PFSK-1 (cell line): ENCODE measurements at regions not wholly inside any gene's neighbourhood (a gene's known extent, or its start where the extent isn't known, plus 50 kb on each side); places are given as distances from the start of the nearest gene placed in this dataset.

Experiments
- SIN3A ChIP-seq: IDR thresholded peaks from 2 replicates; pipeline ENCODE4 v1.6.1; 2012; ENCODE audit warnings: mild to moderate bottlenecking, low read length, moderate library complexity, borderline replicate concordance; ENCODE audit not compliant: insufficient read depth
- TAF1 ChIP-seq: IDR thresholded peaks from 2 replicates; pipeline ENCODE4 v1.6.1; 2012; ENCODE audit warnings: low read length, control low read depth, borderline replicate concordance; ENCODE audit not compliant: insufficient read depth
- TF ChIP-seq, protein P1 (sequence below), 2 experiments: IDR thresholded peaks; 2 replicates each; pipeline versions ENCODE4 v1.6.1 to v1.8.0; 2011 to 2012; ENCODE audit warnings: low read depth in 2 of 2, low read length in 2 of 2, control low read depth in 1 of 2, inconsistent platforms in 1 of 2, mild to moderate bottlenecking in 1 of 2, moderate library complexity in 1 of 2; ENCODE audit not compliant: insufficient read depth in 1 of 2

- TF ChIP-seq, protein P1, sequence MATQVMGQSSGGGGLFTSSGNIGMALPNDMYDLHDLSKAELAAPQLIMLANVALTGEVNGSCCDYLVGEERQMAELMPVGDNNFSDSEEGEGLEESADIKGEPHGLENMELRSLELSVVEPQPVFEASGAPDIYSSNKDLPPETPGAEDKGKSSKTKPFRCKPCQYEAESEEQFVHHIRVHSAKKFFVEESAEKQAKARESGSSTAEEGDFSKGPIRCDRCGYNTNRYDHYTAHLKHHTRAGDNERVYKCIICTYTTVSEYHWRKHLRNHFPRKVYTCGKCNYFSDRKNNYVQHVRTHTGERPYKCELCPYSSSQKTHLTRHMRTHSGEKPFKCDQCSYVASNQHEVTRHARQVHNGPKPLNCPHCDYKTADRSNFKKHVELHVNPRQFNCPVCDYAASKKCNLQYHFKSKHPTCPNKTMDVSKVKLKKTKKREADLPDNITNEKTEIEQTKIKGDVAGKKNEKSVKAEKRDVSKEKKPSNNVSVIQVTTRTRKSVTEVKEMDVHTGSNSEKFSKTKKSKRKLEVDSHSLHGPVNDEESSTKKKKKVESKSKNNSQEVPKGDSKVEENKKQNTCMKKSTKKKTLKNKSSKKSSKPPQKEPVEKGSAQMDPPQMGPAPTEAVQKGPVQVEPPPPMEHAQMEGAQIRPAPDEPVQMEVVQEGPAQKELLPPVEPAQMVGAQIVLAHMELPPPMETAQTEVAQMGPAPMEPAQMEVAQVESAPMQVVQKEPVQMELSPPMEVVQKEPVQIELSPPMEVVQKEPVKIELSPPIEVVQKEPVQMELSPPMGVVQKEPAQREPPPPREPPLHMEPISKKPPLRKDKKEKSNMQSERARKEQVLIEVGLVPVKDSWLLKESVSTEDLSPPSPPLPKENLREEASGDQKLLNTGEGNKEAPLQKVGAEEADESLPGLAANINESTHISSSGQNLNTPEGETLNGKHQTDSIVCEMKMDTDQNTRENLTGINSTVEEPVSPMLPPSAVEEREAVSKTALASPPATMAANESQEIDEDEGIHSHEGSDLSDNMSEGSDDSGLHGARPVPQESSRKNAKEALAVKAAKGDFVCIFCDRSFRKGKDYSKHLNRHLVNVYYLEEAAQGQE (IDR thresholded peaks at IDR 0.05; ENCODE audit: insufficient read depth in 1 of 2, low read depth in 2 of 2, low read length in 2 of 2): no peak
- no peak for TF ChIP-seq TAF1
- no peak for TF ChIP-seq SIN3A
These were observed 387.2 kb downstream of the GRB14 start for GRCh38 chr2:164234074-164234473.
